Neural cell (in vitro differentiated cells): ENCODE measurements at regions not wholly inside any gene's neighbourhood (a gene's known extent, or its start where the extent isn't known, plus 50 kb on each side); places are given as distances from the start of the nearest gene placed in this dataset.

Experiments
- H2AFZ ChIP-seq: fragments of 200-600, 300-800 bp; sonication (generic), shearing (Covaris generic); 2 replicates; pipeline ENCODE4 v1.6.0; 2014; ENCODE audit warnings: low read depth, mild to moderate bottlenecking, antibody characterized with exemption, low read length, moderate library complexity
- H3F3A ChIP-seq: fragments of 200-600 bp; shearing (Covaris generic); 2 replicates; pipeline ENCODE4 v1.6.1; 2016; ENCODE audit warnings: mild to moderate bottlenecking, moderate library complexity, mixed read lengths, antibody characterized with exemption, low read length; ENCODE audit not compliant: insufficient read depth, poor library complexity, severe bottlenecking
- H3K27ac ChIP-seq: fragments of 200-600, 300-800 bp; sonication (generic), shearing (Covaris generic); 2 replicates; pipeline ENCODE4 v1.5.1; 2014; ENCODE audit warnings: mild to moderate bottlenecking, low read length, moderate library complexity
- H3K27me3 ChIP-seq: fragments of 300-800, 200-600 bp; sonication (generic), shearing (Covaris generic); 2 replicates; pipeline ENCODE4 v1.6.0; 2014; ENCODE audit warnings: mild to moderate bottlenecking, low read depth, low read length, moderate library complexity; ENCODE audit not compliant: insufficient read depth
- H3K36me3 ChIP-seq: fragments of 300-800, 200-600 bp; sonication (generic), shearing (Covaris generic); 2 replicates; pipeline ENCODE4 v1.5.1; 2014; ENCODE audit warnings: mild to moderate bottlenecking, antibody characterized with exemption, low read length, moderate library complexity; ENCODE audit not compliant: insufficient read depth
- H3K4me2 ChIP-seq: fragments of 300-800, 200-600 bp; sonication (generic), shearing (Covaris generic); 2 replicates; pipeline ENCODE4 v1.6.0; 2014; ENCODE audit warnings: mild to moderate bottlenecking, low read length
- H3K4me3 ChIP-seq: fragments of 300-800, 200-600 bp; sonication (generic), shearing (Covaris generic); 2 replicates; pipeline ENCODE4 v1.5.1; 2014; ENCODE audit warnings: mild to moderate bottlenecking, low read length, moderate library complexity
- H3K79me2 ChIP-seq: fragments of 200-600 bp; shearing (Covaris generic); replicated peaks from 2 replicates; pipeline ENCODE4 v1.6.0; 2014; ENCODE audit warnings: mild to moderate bottlenecking, low read length, moderate library complexity; ENCODE audit not compliant: insufficient read depth
- H3K9ac ChIP-seq: fragments of 300-800, 200-600 bp; sonication (generic), shearing (Covaris generic); 2 replicates; pipeline ENCODE4 v1.6.1; 2016; ENCODE audit warnings: mild to moderate bottlenecking, low read length, mixed read lengths
- H3K9me2 ChIP-seq: fragments of 200-600 bp; shearing (Covaris generic); 2 replicates; pipeline ENCODE4 v1.6.1; 2016; ENCODE audit warnings: mild to moderate bottlenecking, low read length, mixed read lengths; ENCODE audit not compliant: insufficient read depth
- H3K9me3 ChIP-seq: fragments of 200-600, 300-800 bp; sonication (generic), shearing (Covaris generic); 2 replicates; pipeline ENCODE4 v1.6.1; 2016; ENCODE audit warnings: mild to moderate bottlenecking, mixed run types, low read length, moderate library complexity, mixed read lengths
- H4K20me1 ChIP-seq: fragments of 200-600 bp; shearing (Covaris generic); 2 replicates; pipeline ENCODE4 v1.6.1; 2016; ENCODE audit warnings: mild to moderate bottlenecking, mixed run types; ENCODE audit not compliant: insufficient read depth
- EP300 ChIP-seq: fragments of 450-650 bp; conservative IDR thresholded peaks from 2 replicates; pipeline ENCODE4 v1.6.1; 2014; ENCODE audit warnings: antibody characterized with exemption, mild to moderate bottlenecking, moderate library complexity; ENCODE audit not compliant: poor library complexity, severe bottlenecking
- EZH2 ChIP-seq: fragments of 200-600, 300-800 bp; shearing (Covaris generic), sonication (generic); IDR thresholded peaks from 2 replicates; pipeline ENCODE4 v1.6.1; 2014; ENCODE audit warnings: antibody characterized with exemption, low read length, borderline replicate concordance, mild to moderate bottlenecking; ENCODE audit not compliant: insufficient read depth, poor library complexity, severe bottlenecking
- MXI1 ChIP-seq: fragments of 450-650 bp; conservative IDR thresholded peaks from 2 replicates; pipeline ENCODE4 v1.6.1; 2014; ENCODE audit warnings: antibody characterized with exemption, mild to moderate bottlenecking; ENCODE audit not compliant: poor library complexity, severe bottlenecking
- POLR2AphosphoS5 ChIP-seq: IDR thresholded peaks from 2 replicates; pipeline ENCODE4 v1.6.1; 2012
- RAD21 ChIP-seq: fragments of 450-650 bp; conservative IDR thresholded peaks from 2 replicates; pipeline ENCODE4 v1.6.1; 2014; ENCODE audit warnings: antibody characterized with exemption, mild to moderate bottlenecking, moderate library complexity
- SMC3 ChIP-seq: fragments of 450-650 bp; conservative IDR thresholded peaks from 2 replicates; pipeline ENCODE4 v1.6.1; 2014; ENCODE audit warnings: antibody characterized with exemption, mild to moderate bottlenecking, moderate library complexity; ENCODE audit not compliant: poor library complexity
- TAF1 ChIP-seq: IDR thresholded peaks from 2 replicates; pipeline ENCODE4 v1.6.1; 2012; ENCODE audit warnings: low read depth
- TF ChIP-seq, protein P1 (sequence below): fragments of 450-650 bp; IDR thresholded peaks from 2 replicates; pipeline ENCODE4 v1.5.1; 2014; ENCODE audit warnings: antibody characterized with exemption, mild to moderate bottlenecking, moderate library complexity; ENCODE audit not compliant: poor library complexity, severe bottlenecking
- TF ChIP-seq, protein P2 (sequence below): IDR thresholded peaks from 2 replicates; pipeline ENCODE4 v1.6.1; 2012; ENCODE audit warnings: borderline replicate concordance

DNA sequence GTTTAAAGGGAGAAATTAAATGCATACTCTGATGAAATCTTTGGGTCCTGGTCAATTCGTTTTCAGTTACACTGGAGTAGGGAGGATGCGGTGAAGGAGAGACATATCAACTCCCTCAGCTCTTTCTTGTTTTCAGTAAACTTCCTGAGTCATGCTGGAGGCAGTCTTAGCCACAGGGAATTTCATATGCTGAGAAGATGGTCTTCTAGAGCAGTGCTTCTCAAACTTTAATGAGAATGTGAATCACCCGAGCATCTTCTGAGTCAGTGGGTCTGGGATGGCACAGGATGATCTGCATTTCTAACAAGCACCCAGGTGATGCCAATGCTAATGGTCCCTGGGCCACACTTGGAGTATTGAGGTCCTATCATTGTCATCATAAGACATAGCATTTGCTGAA lies 214.5 kb downstream of the KIT start:
- H4K20me1 ChIP-seq: no peaks in the 10 kb centered on the region
- H3K9ac ChIP-seq: no peak overlapping the region
- TF ChIP-seq, protein P1, sequence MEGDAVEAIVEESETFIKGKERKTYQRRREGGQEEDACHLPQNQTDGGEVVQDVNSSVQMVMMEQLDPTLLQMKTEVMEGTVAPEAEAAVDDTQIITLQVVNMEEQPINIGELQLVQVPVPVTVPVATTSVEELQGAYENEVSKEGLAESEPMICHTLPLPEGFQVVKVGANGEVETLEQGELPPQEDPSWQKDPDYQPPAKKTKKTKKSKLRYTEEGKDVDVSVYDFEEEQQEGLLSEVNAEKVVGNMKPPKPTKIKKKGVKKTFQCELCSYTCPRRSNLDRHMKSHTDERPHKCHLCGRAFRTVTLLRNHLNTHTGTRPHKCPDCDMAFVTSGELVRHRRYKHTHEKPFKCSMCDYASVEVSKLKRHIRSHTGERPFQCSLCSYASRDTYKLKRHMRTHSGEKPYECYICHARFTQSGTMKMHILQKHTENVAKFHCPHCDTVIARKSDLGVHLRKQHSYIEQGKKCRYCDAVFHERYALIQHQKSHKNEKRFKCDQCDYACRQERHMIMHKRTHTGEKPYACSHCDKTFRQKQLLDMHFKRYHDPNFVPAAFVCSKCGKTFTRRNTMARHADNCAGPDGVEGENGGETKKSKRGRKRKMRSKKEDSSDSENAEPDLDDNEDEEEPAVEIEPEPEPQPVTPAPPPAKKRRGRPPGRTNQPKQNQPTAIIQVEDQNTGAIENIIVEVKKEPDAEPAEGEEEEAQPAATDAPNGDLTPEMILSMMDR: no peak
- TF ChIP-seq MXI1 (no peak), EZH2 (no peak), SMC3 (no peak), POLR2AphosphoS5 (no peak), RAD21 (no peak), TAF1 (no peak), EP300 (no peak)
- TF ChIP-seq, protein P2, sequence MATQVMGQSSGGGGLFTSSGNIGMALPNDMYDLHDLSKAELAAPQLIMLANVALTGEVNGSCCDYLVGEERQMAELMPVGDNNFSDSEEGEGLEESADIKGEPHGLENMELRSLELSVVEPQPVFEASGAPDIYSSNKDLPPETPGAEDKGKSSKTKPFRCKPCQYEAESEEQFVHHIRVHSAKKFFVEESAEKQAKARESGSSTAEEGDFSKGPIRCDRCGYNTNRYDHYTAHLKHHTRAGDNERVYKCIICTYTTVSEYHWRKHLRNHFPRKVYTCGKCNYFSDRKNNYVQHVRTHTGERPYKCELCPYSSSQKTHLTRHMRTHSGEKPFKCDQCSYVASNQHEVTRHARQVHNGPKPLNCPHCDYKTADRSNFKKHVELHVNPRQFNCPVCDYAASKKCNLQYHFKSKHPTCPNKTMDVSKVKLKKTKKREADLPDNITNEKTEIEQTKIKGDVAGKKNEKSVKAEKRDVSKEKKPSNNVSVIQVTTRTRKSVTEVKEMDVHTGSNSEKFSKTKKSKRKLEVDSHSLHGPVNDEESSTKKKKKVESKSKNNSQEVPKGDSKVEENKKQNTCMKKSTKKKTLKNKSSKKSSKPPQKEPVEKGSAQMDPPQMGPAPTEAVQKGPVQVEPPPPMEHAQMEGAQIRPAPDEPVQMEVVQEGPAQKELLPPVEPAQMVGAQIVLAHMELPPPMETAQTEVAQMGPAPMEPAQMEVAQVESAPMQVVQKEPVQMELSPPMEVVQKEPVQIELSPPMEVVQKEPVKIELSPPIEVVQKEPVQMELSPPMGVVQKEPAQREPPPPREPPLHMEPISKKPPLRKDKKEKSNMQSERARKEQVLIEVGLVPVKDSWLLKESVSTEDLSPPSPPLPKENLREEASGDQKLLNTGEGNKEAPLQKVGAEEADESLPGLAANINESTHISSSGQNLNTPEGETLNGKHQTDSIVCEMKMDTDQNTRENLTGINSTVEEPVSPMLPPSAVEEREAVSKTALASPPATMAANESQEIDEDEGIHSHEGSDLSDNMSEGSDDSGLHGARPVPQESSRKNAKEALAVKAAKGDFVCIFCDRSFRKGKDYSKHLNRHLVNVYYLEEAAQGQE: no peak
- no peak overlapping the region for H3K4me3 ChIP-seq
- H3K4me2 ChIP-seq: no peak overlapping the region
- H3K36me3 ChIP-seq: no peaks in the 10 kb centered on the region
- H3K9me2 ChIP-seq: no peaks in the 10 kb centered on the region
- H3F3A ChIP-seq: no peaks in the 10 kb centered on the region
- no peak overlapping the region for H3K27ac ChIP-seq
- H3K79me2 ChIP-seq: no peaks in the 10 kb centered on the region
- no peak overlapping the region for H2AFZ ChIP-seq
- H3K9me3 ChIP-seq: no peaks in the 10 kb centered on the region
- no peaks in the 10 kb centered on the region for H3K27me3 ChIP-seq

DNA sequence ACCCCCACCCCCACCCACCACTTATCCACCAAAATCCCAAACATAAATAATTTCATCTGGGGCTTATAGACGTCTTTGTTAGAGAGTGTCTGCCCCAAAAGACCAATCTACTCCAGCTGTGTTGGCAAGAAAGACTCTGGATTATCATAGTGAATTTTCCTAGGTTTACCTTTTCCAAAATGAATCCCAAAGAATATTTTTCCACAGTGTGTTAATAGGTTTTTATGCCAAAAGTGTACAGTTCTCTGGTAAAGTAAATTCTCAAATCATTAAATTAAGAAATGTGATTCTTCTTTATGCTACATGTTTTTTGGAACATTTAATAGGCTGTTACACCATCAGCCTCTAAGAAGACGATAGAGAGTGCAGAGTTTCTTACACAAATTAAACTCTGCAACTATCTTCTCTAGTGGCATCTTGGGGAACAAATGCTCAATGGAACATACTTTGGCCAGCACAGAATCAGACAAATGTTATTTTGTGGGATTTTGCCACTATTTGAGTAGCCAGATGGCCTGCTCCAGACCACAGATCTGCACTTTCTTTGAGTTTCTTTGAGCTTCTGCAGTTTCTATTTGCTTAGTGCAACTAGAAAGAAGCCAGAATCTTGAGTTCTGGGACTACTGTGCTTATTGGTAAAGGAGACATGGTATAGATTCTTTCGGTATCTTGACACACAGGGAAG lies 206.0 kb downstream of the KIT start:
- no peak overlapping the region for H3K27ac ChIP-seq
- H2AFZ ChIP-seq: no peak overlapping the region
- H3K9ac ChIP-seq: no peak overlapping the region
- H4K20me1 ChIP-seq: no peaks in the 10 kb centered on the region
- H3F3A ChIP-seq: no peaks in the 10 kb centered on the region
- no peaks in the 10 kb centered on the region for H3K9me2 ChIP-seq
- no peak for TF ChIP-seq RAD21
- TF ChIP-seq TAF1: no peak
- TF ChIP-seq POLR2AphosphoS5: no peak
- no peak for TF ChIP-seq MXI1
- TF ChIP-seq SMC3: no peak
- TF ChIP-seq, protein P2: no peak
- H3K4me3 ChIP-seq: no peak overlapping the region
- no peaks in the 10 kb centered on the region for H3K27me3 ChIP-seq
- no peak overlapping the region for H3K4me2 ChIP-seq
- no peaks in the 10 kb centered on the region for H3K9me3 ChIP-seq
- H3K79me2 ChIP-seq: no peaks in the 10 kb centered on the region
- H3K36me3 ChIP-seq: no peaks in the 10 kb centered on the region
